ENCODE measurements at regions not wholly inside any gene's neighbourhood (a gene's known extent, or its start where the extent isn't known, plus 50 kb on each side); places are given as distances from the start of the nearest gene placed in this dataset.
"Not testable (repeated sequence)": the region's sequence is repeated elsewhere in the genome, so short reads cannot be mapped to it uniquely, and the experiment has no call there.

- DNase-seq (ENCODE audit: low spot score), result no peak
Measured at GRCh38 chr4:181819946-181820345, 423.3 kb upstream of the TENM3 start.

DNA sequence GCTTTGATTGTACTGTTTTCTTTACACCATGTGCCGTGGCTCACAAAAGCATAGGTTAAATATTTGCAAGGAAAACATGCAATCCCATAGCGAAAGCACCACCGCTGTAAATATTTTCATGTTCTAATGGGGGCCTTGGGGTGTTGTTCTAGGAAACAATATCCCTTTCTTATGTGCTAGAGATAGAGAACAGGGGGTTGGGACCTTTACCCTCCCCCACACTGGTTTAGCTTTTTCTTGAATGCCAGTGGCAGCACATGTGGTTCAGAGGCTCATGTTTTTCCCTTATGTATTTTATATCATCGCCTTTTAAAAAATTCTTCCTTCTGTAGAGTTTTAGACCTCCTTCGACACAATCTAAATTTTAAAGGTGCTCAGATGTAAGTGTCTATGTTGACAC is 422.6 kb upstream of the TENM3 start:
- DNase-seq (ENCODE audit: low spot score), result no peak

GRCh38 chr4:181821039-181822004 is 421.9 kb upstream of the TENM3 start:
- DNase-seq (ENCODE audit: low spot score), result no peak

DNA sequence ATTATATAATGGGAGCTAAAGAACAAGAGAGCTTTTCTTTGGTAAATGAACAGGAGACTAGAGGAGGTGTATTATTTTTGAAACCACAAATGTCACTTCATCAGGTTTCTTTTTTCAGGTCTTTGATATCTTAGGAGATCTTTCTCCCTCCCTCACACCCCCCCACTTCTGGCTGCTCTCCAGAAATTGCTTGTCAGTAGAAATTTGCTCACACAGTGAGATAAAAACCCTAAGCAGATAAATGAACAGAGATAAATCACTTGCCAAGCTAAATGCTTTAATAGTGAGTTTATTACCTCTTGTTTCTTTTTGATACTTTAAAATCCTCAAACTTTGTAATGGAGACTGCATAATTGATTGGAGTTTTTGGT is 421.2 kb upstream of the TENM3 start:
- no peak for DNase-seq (ENCODE audit: low spot score)

DNA sequence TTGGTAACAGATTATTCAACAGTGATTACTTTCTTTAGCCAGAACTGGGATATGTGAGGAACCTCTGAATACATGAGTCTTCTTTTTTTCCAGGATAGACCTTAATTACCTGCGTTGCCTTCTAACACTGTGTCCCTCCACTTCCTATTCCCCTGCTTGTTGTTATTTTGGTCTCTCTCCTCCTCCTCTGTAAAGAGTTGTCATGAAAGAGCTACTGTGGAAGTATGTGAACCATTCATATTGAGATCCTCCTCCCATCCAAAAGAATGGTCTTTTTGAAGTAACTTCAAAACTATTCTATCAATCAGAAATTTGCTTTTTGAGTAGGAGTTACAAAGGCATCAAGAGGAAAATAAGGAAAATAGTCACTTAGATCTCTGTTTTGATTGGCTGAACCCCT is 420.0 kb upstream of the TENM3 start:
- DNase-seq (ENCODE audit: low spot score), result no peak

GRCh38 chr4:181823645-181824044 is 419.6 kb upstream of the TENM3 start:
- no peak for DNase-seq (ENCODE audit: low spot score)

DNA sequence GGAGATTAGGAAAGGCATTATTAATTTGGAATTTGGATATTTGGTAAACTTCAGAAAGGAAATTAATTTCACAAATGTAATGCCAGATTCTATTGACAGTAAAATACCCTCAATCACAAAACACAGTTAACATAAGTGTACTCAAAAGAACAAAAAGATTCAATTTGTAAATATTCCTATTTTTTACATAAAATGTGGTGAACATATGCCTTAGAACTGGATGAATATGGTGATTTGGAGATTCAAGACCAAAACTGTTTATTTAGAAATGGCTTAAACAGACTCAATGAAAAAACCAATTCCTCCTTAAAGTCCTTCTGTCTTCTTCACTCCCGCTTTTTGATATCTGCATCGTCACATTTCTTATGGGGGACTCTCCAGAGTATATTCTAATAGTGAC is 417.6 kb upstream of the TENM3 start:
- no peak for DNase-seq (ENCODE audit: low spot score)

DNA sequence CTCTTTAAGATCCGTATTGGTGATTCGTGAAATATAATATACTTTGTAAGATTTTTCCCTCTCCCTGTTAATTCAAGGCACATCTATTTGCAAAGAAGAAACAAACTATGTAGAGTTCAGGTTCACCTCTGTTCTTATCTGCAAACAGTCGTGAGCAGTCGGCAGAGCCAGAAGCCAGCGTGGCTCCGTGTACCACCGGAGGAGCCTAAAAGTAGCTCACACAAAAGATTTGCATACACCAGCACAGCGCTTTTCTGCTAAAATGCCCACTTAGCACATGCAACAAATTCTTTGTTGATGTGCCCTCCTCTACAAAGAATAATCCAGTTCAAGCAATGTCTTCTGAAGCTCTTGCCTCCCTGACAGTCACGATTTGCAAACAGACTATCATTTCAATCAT is 416.0 kb upstream of the TENM3 start:
- no peak for DNase-seq (ENCODE audit: low spot score)

DNA sequence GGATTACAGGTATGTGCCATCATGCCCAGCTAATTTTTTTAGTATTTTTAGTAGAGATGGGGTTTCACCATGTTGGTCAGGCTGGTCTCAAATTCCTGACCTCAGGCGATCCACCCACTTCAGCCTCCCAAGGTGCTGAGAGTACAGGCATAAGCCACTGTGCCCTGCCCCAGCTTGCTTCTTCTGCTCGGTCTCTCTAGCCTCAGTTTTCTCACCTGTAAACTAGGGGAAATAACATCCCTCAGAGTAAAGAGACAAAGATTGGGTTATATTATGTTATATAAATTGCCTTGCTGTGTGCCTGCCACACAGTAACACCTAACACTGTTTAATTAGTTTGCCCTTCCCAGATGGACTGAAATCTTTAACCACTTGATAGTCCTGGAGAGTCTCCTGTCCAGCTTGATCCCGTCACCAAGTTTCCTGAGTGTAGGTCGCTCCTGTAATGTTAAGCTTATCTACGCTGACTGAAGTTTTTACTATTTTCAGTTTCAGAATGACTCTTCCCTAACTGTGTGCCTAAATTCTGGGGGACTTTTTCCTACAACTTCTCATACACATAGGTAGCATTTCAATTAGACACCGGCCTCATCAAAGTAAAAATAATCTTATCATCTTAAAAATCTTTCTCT is 412.7 kb upstream of the TENM3 start:
- DNase-seq (ENCODE audit: low spot score), result no peak

GRCh38 chr4:181834071-181834470 is 409.1 kb upstream of the TENM3 start:
- DNase-seq (ENCODE audit: low spot score), result no peak

GRCh38 chr4:181835348-181835747 is 407.9 kb upstream of the TENM3 start:
- DNase-seq (ENCODE audit: low spot score), result no peak

GRCh38 chr4:181838253-181838652 is 404.9 kb upstream of the TENM3 start:
- DNase-seq (ENCODE audit: low spot score), result no peak

DNA sequence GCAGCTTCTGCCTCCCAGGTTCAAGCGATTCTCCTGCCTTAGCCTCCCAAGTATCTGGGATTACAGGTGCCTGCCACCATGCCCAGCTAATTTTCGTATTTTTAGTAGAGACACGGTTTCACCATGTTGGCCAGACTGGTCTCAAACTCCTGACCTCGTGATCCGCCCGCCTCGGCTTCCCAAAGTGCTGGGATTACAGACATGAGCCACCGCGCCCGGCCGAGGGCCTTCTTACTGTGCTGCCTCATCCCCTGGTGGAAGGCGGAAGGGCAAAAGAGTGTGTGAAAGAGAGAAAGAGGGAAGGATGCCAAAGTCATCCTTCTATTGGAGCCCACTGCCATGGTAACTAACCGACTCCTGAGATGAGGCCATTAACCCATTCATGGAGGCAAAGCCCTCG is 399.4 kb upstream of the TENM3 start:
- DNase-seq (ENCODE audit: low spot score), result not testable (repeated sequence)

GRCh38 chr4:181845617-181846016 is 397.6 kb upstream of the TENM3 start:
- no peak for DNase-seq (ENCODE audit: low spot score)

GRCh38 chr4:181846934-181847333 is 396.3 kb upstream of the TENM3 start:
- DNase-seq (ENCODE audit: low spot score), result no peak

DNA sequence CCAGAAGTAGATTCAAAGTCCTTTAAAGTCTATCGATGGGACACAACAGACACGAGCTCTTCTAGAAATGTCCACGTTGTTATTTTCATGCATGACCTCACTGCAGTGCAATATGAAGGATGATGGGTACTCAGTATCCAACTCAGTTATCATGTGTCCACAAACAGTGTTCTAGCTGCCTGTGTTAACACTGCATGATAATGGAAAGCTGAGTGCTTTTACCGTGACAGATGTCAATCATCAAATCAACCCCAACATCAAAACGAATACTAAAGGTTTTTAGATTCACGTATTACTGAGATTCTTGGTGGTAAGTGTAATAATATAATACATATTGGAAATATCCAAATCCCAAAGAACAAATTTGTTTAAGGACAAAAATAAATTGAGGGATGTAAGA is 394.8 kb upstream of the TENM3 start:
- no peak for DNase-seq (ENCODE audit: low spot score)

DNA sequence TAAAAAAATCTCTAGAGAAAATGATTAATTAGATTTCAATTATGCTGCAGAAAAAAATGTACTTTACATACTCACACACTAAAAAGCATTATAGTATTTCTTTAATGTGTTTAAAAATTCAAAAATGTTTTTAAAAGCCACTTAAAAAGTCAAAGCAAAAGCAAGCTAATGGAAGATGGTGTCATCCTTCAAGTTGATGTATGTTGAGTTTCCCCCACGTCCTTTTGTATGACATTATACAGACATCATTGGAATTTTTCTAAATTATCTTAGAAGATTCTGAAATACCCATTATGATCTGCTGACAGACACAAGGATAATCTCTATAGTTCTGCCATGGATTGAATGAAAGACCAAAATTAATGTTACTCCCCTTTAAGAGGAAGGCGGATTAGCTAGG is 393.7 kb upstream of the TENM3 start:
- no peak for DNase-seq (ENCODE audit: low spot score)

GRCh38 chr4:181853881-181854511 is 389.2 kb upstream of the TENM3 start:
- DNase-seq (ENCODE audit: low spot score), result no peak

- DNase-seq (ENCODE audit: low spot score), result no peak
Measured at GRCh38 chr4:181855307-181855706, 387.9 kb upstream of the TENM3 start.

GRCh38 chr4:181857471-181857870 is 385.7 kb upstream of the TENM3 start:
- not testable (repeated sequence) for DNase-seq (ENCODE audit: low spot score)

- DNase-seq (ENCODE audit: low spot score), result no peak
Measured at GRCh38 chr4:181858741-181859140, 384.5 kb upstream of the TENM3 start.

GRCh38 chr4:181859439-181859838 is 383.8 kb upstream of the TENM3 start:
- no peak for DNase-seq (ENCODE audit: low spot score)

DNA sequence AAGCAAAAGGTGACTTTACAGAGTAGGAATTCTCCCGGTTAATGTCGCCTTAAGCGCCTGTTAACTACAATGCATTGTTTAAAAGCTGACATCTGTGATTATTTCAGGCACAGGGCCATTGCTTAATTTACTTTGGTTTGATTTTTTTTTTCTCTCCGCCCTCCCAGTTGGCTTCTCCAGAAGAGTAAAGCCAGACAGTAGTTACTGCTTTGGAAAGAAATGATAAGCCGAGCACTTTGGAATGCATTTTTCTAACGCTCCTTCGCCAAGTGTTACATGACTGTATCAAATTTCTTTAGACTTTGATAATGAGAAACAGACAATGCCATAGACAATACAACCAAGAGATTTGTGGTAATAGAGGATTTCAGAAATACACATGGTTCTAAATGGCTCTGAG is 383.0 kb upstream of the TENM3 start:
- no peak for DNase-seq (ENCODE audit: low spot score)

All from globus pallidus (tissue), 1 donor.